ENCODE measurements at regions not wholly inside any gene's neighbourhood (a gene's known extent, or its start where the extent isn't known, plus 50 kb on each side); places are given as distances from the start of the nearest gene placed in this dataset.

GRCh38 chr1:233777566-233777965 lies 126.9 kb upstream of the SLC35F3 start:
- no peak overlapping the region for H3K4me3 ChIP-seq
- TF ChIP-seq CTCF (IDR thresholded peaks at IDR 0.05), result no peak
- TF ChIP-seq POLR2A (IDR thresholded peaks at IDR 0.05), result no peak
- H3K36me3 ChIP-seq, result no peaks in the 10 kb centered on the region
- H3K9me3 ChIP-seq, result no peaks in the 10 kb centered on the region
- H3K27ac ChIP-seq, result no peak overlapping the region
- DNase-seq, result no peak
- no peaks in the 10 kb centered on the region for H3K27me3 ChIP-seq
- H3K4me1 ChIP-seq, result no peaks in the 10 kb centered on the region

- TF ChIP-seq POLR2A (IDR thresholded peaks at IDR 0.05), result no peak
- TF ChIP-seq CTCF (IDR thresholded peaks at IDR 0.05), result no peak
- H3K27ac ChIP-seq, result no peak overlapping the region
- no peak for DNase-seq
Measured at GRCh38 chr1:233780049-233780448, 124.4 kb upstream of the SLC35F3 start.

GRCh38 chr1:233782937-233783586 lies 121.4 kb upstream of the SLC35F3 start:
- Histone ChIP-seq H3K36me3 (no peaks in the 10 kb centered on the region), H3K4me1 (no peaks in the 10 kb centered on the region), H3K27me3 (no peaks in the 10 kb centered on the region), H3K27ac (no peak overlapping the region), H3K4me3 (no peak overlapping the region), H3K9me3 (no peaks in the 10 kb centered on the region)
- no peak for DNase-seq
- TF ChIP-seq CTCF (IDR thresholded peaks at IDR 0.05) (no peak), POLR2A (IDR thresholded peaks at IDR 0.05) (no peak)

More at GRCh38 chr1:233780049-233780448, 124.4 kb upstream of the SLC35F3 start:
- no peak overlapping the region for H3K4me3 ChIP-seq
- H3K4me1 ChIP-seq, result no peaks in the 10 kb centered on the region
- H3K27me3 ChIP-seq, result no peaks in the 10 kb centered on the region
- H3K36me3 ChIP-seq, result no peaks in the 10 kb centered on the region
- no peaks in the 10 kb centered on the region for H3K9me3 ChIP-seq

- Histone ChIP-seq H3K36me3 (no peaks in the 10 kb centered on the region), H3K27ac (no peak overlapping the region), H3K4me3 (no peak overlapping the region), H3K4me1 (no peaks in the 10 kb centered on the region), H3K9me3 (no peaks in the 10 kb centered on the region), H3K27me3 (no peaks in the 10 kb centered on the region)
- TF ChIP-seq POLR2A (IDR thresholded peaks at IDR 0.05), result no peak
- no peak for TF ChIP-seq CTCF (IDR thresholded peaks at IDR 0.05)
- DNase-seq, result no peak
Measured at GRCh38 chr1:233787599-233787998, 116.9 kb upstream of the SLC35F3 start.

- DNase-seq, result no peak
- H3K4me3 ChIP-seq, result no peak overlapping the region
- TF ChIP-seq POLR2A (IDR thresholded peaks at IDR 0.05) (no peak), CTCF (IDR thresholded peaks at IDR 0.05) (no peak)
- H3K9me3 ChIP-seq, result no peaks in the 10 kb centered on the region
- no peaks in the 10 kb centered on the region for H3K36me3 ChIP-seq
- H3K27me3 ChIP-seq, result no peaks in the 10 kb centered on the region
- H3K4me1 ChIP-seq, result no peaks in the 10 kb centered on the region
- no peak overlapping the region for H3K27ac ChIP-seq
Measured at GRCh38 chr1:233788687-233789086, 115.8 kb upstream of the SLC35F3 start.

GRCh38 chr1:233790121-233790520 lies 114.4 kb upstream of the SLC35F3 start:
- Histone ChIP-seq H3K9me3 (no peaks in the 10 kb centered on the region), H3K27me3 (no peaks in the 10 kb centered on the region), H3K36me3 (no peaks in the 10 kb centered on the region), H3K27ac (no peak overlapping the region), H3K4me1 (no peaks in the 10 kb centered on the region), H3K4me3 (no peak overlapping the region)
- DNase-seq, result no peak
- no peak for TF ChIP-seq POLR2A (IDR thresholded peaks at IDR 0.05)
- TF ChIP-seq CTCF (IDR thresholded peaks at IDR 0.05), result no peak
